ENCODE measurements at regions not wholly inside any gene's neighbourhood (a gene's known extent, or its start where the extent isn't known, plus 50 kb on each side); places are given as distances from the start of the nearest gene placed in this dataset.

GRCh38 chr22:22346401-22347107 is 102.0 kb downstream of the VPREB1 start:
- DNase-seq (ENCODE audit: low spot score) = no peak
- intact Hi-C loops (cut with micrococcal nuclease; ENCODE audit: unreplicated experiment) = no loop called here
- no peaks in the 10 kb centered on the region for H3K9me3 ChIP-seq (ENCODE audit: low read length)
- no peaks in the 10 kb centered on the region for H4K20me1 ChIP-seq (ENCODE audit: insufficient read depth, low read length)
- no peak overlapping the region for H3K4me3 ChIP-seq (ENCODE audit: low read depth, low read length, poor library complexity, severe bottlenecking)
- ChIA-PET CTCF (ENCODE audit: unreplicated experiment) (interaction anchor here (0.5 to 0.6 kb wide), 2 partner anchors 9 to 104 kb away, joined by 3 read pairs; no protein-coding TSS in a partner anchor), POLR2A (no interaction called here)
- no peak overlapping the region for H3K4me2 ChIP-seq (ENCODE audit: low read length)
- H3K36me3 ChIP-seq (ENCODE audit: insufficient read depth, low read length) = no peaks in the 10 kb centered on the region
- H2AFZ ChIP-seq (ENCODE audit: low read length) = no peak overlapping the region
- H3K9me2 ChIP-seq (ENCODE audit: insufficient read depth, low read length) = no peaks in the 10 kb centered on the region
- no TSS peak for BruUV-seq (replicated peaks)
- H3K27ac ChIP-seq (ENCODE audit: low read depth, low read length, poor library complexity, severe bottlenecking) = no peak overlapping the region
- H3K79me2 ChIP-seq (ENCODE audit: insufficient read depth, low read depth, low read length) = no peaks in the 10 kb centered on the region
- no peak for TF ChIP-seq CTCF (conservative IDR thresholded peaks at IDR 0.05; ENCODE audit: low read length)
- no peak for TF ChIP-seq EZH2phosphoT487 (IDR thresholded peaks at IDR 0.05; ENCODE audit: borderline replicate concordance, low read depth, low read length)
- H3K4me1 ChIP-seq (ENCODE audit: insufficient read depth, low read length, poor library complexity, severe bottlenecking) = peaks cover 31% of the 10 kb centered on the region

- Histone ChIP-seq H3K9me2 (ENCODE audit: insufficient read depth, low read length) (no peaks in the 10 kb centered on the region), H3K9me3 (ENCODE audit: low read length) (no peaks in the 10 kb centered on the region), H3K4me3 (ENCODE audit: low read depth, low read length, poor library complexity, severe bottlenecking) (no peak overlapping the region), H3K36me3 (ENCODE audit: insufficient read depth, low read length) (no peaks in the 10 kb centered on the region), H3K27ac (ENCODE audit: low read depth, low read length, poor library complexity, severe bottlenecking) (no peak overlapping the region), H2AFZ (ENCODE audit: low read length) (peak overlapping the region; percentile 79), H3K4me1 (ENCODE audit: insufficient read depth, low read length, poor library complexity, severe bottlenecking) (peaks cover 41% of the 10 kb centered on the region), H3K4me2 (ENCODE audit: low read length) (no peak overlapping the region; the same call in 1 of the 2 replicates), H4K20me1 (ENCODE audit: insufficient read depth, low read length) (no peaks in the 10 kb centered on the region), H3K79me2 (ENCODE audit: insufficient read depth, low read depth, low read length) (no peaks in the 10 kb centered on the region)
- TF ChIP-seq EZH2phosphoT487 (IDR thresholded peaks at IDR 0.05; ENCODE audit: borderline replicate concordance, low read depth, low read length) (no peak), CTCF (conservative IDR thresholded peaks at IDR 0.05; ENCODE audit: low read length) (peak; percentile 80)
- POLR2A ChIA-PET = interaction anchor here (1.2 to 1.3 kb wide), 2 partner anchors 48 to 49 kb away, joined by 4 read pairs; no protein-coding TSS in a partner anchor
- DNase-seq (ENCODE audit: low spot score) = peak; percentile 75
- BruUV-seq (replicated peaks) = no TSS peak
- CTCF ChIA-PET (ENCODE audit: unreplicated experiment) = interaction anchor here (0.6 to 1.2 kb wide), 2 partner anchors 47 to 49 kb away, joined by 4 read pairs; no protein-coding TSS in a partner anchor
- intact Hi-C loops (cut with micrococcal nuclease; ENCODE audit: unreplicated experiment) = no loop called here
Observed at GRCh38 chr22:22348127-22348814, 103.7 kb downstream of the VPREB1 start.
